Suprapubic skin (tissue), 3 donors: ENCODE measurements at regions not wholly inside any gene's neighbourhood (a gene's known extent, or its start where the extent isn't known, plus 50 kb on each side); places are given as distances from the start of the nearest gene placed in this dataset.

Experiments used
- CTCF ChIP-seq, 2 donors: fragments of 200-600 bp in 1 of 2; fragments of 450-650 bp in 1 of 2; sonication (generic) in 1 of 2; IDR thresholded peaks; one replicate each; pipeline ENCODE4 v1.5.1; 2016 to 2019; ENCODE audit warnings: antibody characterized with exemption in 2 of 2, mild to moderate bottlenecking in 1 of 2, moderate library complexity in 1 of 2
- EP300 ChIP-seq: sonication (generic); formaldehyde crosslinking; IDR thresholded peaks from one replicate; pipeline ENCODE4 v1.6.1; 2017; ENCODE audit warnings: antibody characterized with exemption
- POLR2A ChIP-seq, 2 donors: fragments of 450-650 bp; IDR thresholded peaks; one replicate each; pipeline ENCODE4 v1.6.1; 2017; ENCODE audit warnings: antibody characterized with exemption in 2 of 2, mild to moderate bottlenecking in 2 of 2, moderate library complexity in 2 of 2

GRCh38 chr12:98174428-98174809, 341.0 kb upstream of the TMPO start:
- TF ChIP-seq CTCF (IDR thresholded peaks at IDR 0.05) (no peak), EP300 (no peak), POLR2A (IDR thresholded peaks at IDR 0.05) (no peak)
